ENCODE measurements at regions not wholly inside any gene's neighbourhood (a gene's known extent, or its start where the extent isn't known, plus 50 kb on each side); places are given as distances from the start of the nearest gene placed in this dataset.

DNA sequence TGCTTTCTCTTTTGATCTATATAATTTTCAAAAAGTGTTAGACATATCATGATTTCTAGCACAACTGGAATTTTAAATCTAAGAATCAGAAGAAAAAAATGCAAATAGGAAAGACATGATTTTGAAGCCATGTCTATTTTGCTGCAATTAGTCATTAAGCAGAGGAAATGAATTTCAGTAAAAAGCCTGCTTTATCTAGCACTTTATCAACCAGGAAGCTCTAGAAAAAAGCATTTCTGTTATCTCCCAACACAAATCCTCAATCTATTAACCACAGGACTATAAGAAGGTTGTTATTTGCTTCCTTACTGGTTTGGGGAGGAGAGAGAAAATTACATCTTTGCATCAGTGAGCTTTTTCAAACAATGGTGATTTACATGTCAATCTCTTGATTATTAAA lies 716.7 kb downstream of the DIAPH3 start:
- in situ Hi-C loops (cut with HindIII; ENCODE audit: low sequenced_read_pairs) = no loop called here
- TF ChIP-seq, protein P1, sequence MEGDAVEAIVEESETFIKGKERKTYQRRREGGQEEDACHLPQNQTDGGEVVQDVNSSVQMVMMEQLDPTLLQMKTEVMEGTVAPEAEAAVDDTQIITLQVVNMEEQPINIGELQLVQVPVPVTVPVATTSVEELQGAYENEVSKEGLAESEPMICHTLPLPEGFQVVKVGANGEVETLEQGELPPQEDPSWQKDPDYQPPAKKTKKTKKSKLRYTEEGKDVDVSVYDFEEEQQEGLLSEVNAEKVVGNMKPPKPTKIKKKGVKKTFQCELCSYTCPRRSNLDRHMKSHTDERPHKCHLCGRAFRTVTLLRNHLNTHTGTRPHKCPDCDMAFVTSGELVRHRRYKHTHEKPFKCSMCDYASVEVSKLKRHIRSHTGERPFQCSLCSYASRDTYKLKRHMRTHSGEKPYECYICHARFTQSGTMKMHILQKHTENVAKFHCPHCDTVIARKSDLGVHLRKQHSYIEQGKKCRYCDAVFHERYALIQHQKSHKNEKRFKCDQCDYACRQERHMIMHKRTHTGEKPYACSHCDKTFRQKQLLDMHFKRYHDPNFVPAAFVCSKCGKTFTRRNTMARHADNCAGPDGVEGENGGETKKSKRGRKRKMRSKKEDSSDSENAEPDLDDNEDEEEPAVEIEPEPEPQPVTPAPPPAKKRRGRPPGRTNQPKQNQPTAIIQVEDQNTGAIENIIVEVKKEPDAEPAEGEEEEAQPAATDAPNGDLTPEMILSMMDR (IDR thresholded peaks at IDR 0.05; ENCODE audit: low read depth, low read length) = no peak
- no peak for DNase-seq (ENCODE audit: low read depth, low spot score)
- H3K4me3 ChIP-seq (ENCODE audit: low read depth, low read length) = no peak overlapping the region

DNA sequence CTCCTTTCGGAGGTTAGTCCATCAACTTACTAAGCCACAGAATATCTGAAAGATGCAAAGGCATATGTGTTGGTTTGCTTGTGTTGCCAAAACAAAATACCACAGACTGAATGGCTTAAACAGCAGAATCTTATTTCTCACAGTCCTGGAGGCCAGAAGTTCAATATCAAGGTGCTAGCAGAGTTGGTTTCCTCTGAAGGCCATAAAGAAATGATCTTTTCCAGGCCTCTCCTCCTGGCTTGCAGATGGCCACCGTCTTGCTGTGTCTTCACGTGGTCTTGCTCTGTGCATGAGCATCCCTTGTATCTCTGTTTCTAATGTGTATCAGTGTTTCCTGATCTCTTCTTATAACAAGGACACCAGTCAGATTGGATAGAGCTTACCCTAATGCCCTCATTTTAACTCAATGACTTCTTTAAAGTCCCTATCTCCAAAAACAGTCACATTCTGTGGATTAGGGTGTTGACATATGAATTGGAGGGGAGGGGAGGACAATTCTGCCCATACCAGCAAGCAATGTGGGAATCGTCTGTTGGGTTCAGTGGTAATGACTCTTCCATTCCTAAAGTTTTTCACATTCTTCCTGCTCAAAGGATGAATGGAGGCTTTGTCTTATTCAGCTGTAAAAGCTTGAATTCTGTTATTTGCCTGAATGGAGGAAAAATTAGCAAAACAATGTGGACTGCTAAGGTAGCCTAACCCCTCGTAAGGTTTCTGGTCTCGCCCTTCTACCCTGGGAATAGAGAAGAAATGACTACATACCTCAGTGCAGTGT lies 715.7 kb downstream of the DIAPH3 start:
- in situ Hi-C loops (cut with HindIII; ENCODE audit: low sequenced_read_pairs) = no loop called here
- H3K4me3 ChIP-seq (ENCODE audit: low read depth, low read length) = no peak overlapping the region
- peak; percentile 79 for DNase-seq (ENCODE audit: low read depth, low spot score)
- TF ChIP-seq, protein P1 (IDR thresholded peaks at IDR 0.05; ENCODE audit: low read depth, low read length) = no peak

DNA sequence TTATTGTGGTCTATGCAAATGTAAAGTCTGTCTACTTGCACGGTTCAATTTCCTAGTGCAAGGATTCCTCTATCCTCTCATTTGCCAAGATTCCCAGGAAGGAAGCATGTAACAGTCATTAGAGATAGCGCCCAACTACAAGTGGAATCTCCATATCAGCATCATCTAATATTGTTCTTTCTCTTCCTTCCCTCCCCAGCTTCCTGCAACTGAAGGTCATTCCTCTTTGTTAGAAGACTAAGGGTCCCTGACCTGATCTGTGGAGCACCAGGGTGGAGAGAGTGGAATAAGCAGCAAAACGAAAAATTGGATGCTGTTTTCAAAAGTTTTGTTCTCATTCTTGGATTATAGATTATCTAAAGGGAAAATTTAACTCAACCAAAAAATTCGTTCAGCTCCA lies 714.0 kb downstream of the DIAPH3 start:
- H3K4me3 ChIP-seq (ENCODE audit: low read depth, low read length) = no peak overlapping the region
- TF ChIP-seq, protein P1 (IDR thresholded peaks at IDR 0.05; ENCODE audit: low read depth, low read length) = no peak
- in situ Hi-C loops (cut with HindIII; ENCODE audit: low sequenced_read_pairs) = no loop called here
- no peak for DNase-seq (ENCODE audit: low read depth, low spot score)

DNA sequence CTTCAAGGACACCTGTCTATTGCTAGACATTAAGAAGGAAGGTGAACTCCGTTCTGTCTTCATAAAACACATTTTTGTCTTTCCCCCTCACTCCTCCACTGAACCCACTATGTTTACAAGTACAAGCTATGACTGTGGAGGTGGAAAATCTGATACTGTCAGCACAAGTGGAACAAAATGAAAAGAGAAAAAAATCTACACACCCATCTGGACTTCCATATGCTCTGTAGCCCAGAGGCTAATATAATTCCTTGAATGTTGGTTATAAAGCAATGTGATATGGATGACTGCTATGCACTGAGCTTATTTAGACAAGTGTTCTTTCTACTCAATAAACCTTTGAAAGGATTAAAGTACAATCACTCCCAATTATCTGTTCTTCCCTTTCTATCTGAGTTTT lies 713.5 kb downstream of the DIAPH3 start:
- in situ Hi-C loops (cut with HindIII; ENCODE audit: low sequenced_read_pairs) = no loop called here
- DNase-seq (ENCODE audit: low read depth, low spot score) = no peak
- TF ChIP-seq, protein P1 (IDR thresholded peaks at IDR 0.05; ENCODE audit: low read depth, low read length) = no peak
- H3K4me3 ChIP-seq (ENCODE audit: low read depth, low read length) = no peak overlapping the region

DNA sequence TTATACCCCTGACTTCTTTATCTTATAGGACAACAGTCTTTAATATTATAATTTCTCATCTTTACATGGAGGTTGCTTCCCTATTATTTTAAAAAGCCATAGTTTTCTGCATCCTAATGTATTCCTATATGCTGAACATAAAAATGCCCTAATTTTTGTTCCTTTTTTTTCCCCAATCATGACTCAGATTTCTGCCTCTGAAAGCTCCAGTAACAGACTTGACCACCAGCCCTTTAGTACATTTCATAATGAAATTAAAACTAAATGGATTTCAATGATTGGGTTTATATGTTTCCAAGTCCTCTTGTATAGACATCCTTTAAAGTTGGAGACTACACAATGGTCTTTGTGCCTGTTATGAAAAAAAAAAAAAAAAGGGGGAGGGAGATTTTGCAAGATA lies 712.5 kb downstream of the DIAPH3 start:
- no peak overlapping the region for H3K4me3 ChIP-seq (ENCODE audit: low read depth, low read length)
- TF ChIP-seq, protein P1 (IDR thresholded peaks at IDR 0.05; ENCODE audit: low read depth, low read length) = no peak
- DNase-seq (ENCODE audit: low read depth, low spot score) = no peak
- in situ Hi-C loops (cut with HindIII; ENCODE audit: low sequenced_read_pairs) = no loop called here

DNA sequence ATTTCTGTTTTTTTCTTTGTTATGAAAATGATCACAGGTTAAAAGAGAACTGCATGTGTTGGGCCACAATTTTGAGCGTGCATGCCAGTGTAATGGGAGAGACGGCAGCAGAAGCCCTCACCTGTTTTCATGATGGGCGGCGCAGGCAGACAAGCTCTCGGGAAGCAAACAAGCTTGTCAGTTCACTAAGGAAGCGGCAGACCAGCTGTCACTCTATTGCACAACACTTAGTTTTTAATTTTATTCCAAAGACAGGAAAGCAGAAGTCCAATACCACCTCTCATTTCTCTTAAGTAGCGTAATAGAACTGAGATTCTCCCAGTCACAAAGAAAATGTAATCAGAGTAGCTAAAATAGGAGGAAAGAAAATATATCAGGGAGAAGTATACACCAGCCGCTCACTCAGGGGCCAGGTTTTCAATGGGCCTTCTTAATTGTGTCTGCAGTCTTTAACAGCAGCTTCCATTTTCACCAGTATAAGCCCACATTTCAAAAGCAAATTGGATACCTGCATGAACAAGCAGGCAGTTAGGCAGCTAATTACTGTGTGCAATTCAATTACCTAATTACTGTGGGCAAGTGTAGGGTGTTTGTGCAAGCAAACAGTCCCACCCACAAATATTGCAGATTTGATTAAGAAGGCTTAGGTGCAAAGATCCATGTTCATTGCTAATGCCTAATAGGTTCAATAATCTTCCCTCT lies 711.4 kb downstream of the DIAPH3 start:
- no peak for DNase-seq (ENCODE audit: low read depth, low spot score)
- no peak overlapping the region for H3K4me3 ChIP-seq (ENCODE audit: low read depth, low read length)
- in situ Hi-C loops (cut with HindIII; ENCODE audit: low sequenced_read_pairs) = no loop called here
- TF ChIP-seq, protein P1 (IDR thresholded peaks at IDR 0.05; ENCODE audit: low read depth, low read length) = no peak
